Astrocyte of the spinal cord (primary cell): ENCODE measurements at regions not wholly inside any gene's neighbourhood (a gene's known extent, or its start where the extent isn't known, plus 50 kb on each side); places are given as distances from the start of the nearest gene placed in this dataset.
A peak's percentile ranks its signal among the peaks of the same experiment; 100 is the strongest.

Source experiments
- DNase-seq: peaks from one replicate; pipeline ENCODE4 v3.0.0; 2011; ENCODE audit warnings: low read depth, low spot score
- H3K4me3 ChIP-seq: 2 replicates; pipeline ENCODE4 v1.5.1; 2011; ENCODE audit warnings: low read depth, mild to moderate bottlenecking, low read length, moderate library complexity
- CTCF ChIP-seq: IDR thresholded peaks from 2 replicates; pipeline ENCODE4 v1.5.1; 2012; ENCODE audit warnings: low read depth, mild to moderate bottlenecking, low read length, inconsistent platforms
- in situ Hi-C: cut with HindIII; loops from 2 replicates; pipeline ENCODE4 v1.10.0; 2017; ENCODE audit warnings: low sequenced_read_pairs

- in situ Hi-C loops, result no loop called here
- DNase-seq, result no peak
- no peak for TF ChIP-seq CTCF
- H3K4me3 ChIP-seq, result no peak overlapping the region
Measured at GRCh38 chr2:12164689-12165088, 418.3 kb downstream of the LPIN1 start.

GRCh38 chr2:12167525-12168317 lies 421.3 kb downstream of the LPIN1 start:
- TF ChIP-seq CTCF, result no peak
- in situ Hi-C loops, result no loop called here
- no peak for DNase-seq
- H3K4me3 ChIP-seq, result no peak overlapping the region

GRCh38 chr2:12168354-12168753 lies 421.9 kb downstream of the LPIN1 start:
- in situ Hi-C loops, result no loop called here
- TF ChIP-seq CTCF, result no peak
- no peak for DNase-seq
- no peak overlapping the region for H3K4me3 ChIP-seq

GRCh38 chr2:12168791-12169388 lies 422.5 kb downstream of the LPIN1 start:
- H3K4me3 ChIP-seq, result no peak overlapping the region
- DNase-seq, result peak; percentile 94
- in situ Hi-C loops, result no loop called here
- no peak for TF ChIP-seq CTCF

- TF ChIP-seq CTCF, result no peak
- peak; percentile 89 for DNase-seq
- no peak overlapping the region for H3K4me3 ChIP-seq
- in situ Hi-C loops, result no loop called here
Measured at GRCh38 chr2:12169721-12170120, 423.3 kb downstream of the LPIN1 start.

- TF ChIP-seq CTCF, result no peak
- H3K4me3 ChIP-seq, result no peak overlapping the region
- DNase-seq, result no peak
- in situ Hi-C loops, result no loop called here
Measured at GRCh38 chr2:12170121-12170520, 423.7 kb downstream of the LPIN1 start.
